Skeletal muscle satellite cell (primary cell): ENCODE measurements at regions not wholly inside any gene's neighbourhood (a gene's known extent, or its start where the extent isn't known, plus 50 kb on each side); places are given as distances from the start of the nearest gene placed in this dataset.
"Not testable (repeated sequence)": the region's sequence is repeated elsewhere in the genome, so short reads cannot be mapped to it uniquely, and the experiment has no call there.

Source experiments
- H3K27me3 ChIP-seq: 2 replicates; pipeline ENCODE4 v1.7.0; 2013; ENCODE audit warnings: low read length; ENCODE audit not compliant: control insufficient read depth, insufficient read depth
- H3K36me3 ChIP-seq: 2 replicates; pipeline ENCODE4 v1.7.0; 2013; ENCODE audit warnings: mild to moderate bottlenecking, control low read depth, low read length; ENCODE audit not compliant: insufficient read depth
- H3K4me1 ChIP-seq: 2 replicates; pipeline ENCODE4 v1.7.0; 2013; ENCODE audit warnings: low read length; ENCODE audit not compliant: control insufficient read depth, insufficient read depth
- H3K4me2 ChIP-seq: 2 replicates; pipeline ENCODE4 v1.7.0; 2013; ENCODE audit warnings: mild to moderate bottlenecking, low read length
- H3K4me3 ChIP-seq: 2 replicates; pipeline ENCODE4 v1.7.0; 2013; ENCODE audit warnings: low read length
- H3K9ac ChIP-seq: 2 replicates; pipeline ENCODE4 v1.7.0; 2013; ENCODE audit warnings: mild to moderate bottlenecking, low read depth, low read length, moderate library complexity
- H3K9me3 ChIP-seq: replicated peaks from 2 replicates; pipeline ENCODE4 v1.7.0; 2013; ENCODE audit warnings: mild to moderate bottlenecking, control low read depth, low read length

DNA sequence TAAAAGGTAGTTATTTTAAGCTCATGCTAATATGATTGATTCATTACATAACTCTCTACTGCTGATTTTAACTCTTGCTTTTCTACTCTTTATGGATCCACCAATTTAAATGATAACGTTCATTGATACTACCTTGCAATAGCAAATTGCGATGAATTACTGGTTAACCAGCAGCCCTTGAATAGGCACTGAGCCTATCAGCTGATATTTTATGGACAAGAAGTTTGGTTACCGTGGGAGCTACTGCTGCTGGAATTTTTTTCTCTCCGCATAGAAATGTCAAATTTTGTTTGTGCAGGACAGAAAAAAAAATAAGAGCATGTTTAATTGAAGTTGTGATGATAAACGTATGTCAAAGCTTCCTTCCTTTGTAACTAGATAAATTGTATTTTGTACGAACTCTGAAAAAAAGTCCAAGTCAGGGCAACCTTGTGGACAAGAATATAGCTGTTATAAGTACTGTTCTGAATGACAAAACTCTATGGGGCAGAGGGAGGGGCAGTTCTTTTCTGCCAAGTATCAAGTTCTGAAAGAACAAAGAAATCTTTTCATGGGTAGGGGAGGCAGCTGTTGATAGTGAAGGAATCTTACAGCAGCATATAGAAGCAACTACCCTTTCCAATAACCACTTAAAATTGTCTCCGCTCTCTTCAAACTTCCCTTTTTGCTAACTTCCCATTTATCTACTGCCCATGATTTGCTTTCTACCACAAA, 434.9 kb upstream of the PABPC4L start:
- Histone ChIP-seq H3K4me3 (no peak overlapping the region), H3K4me1 (no peaks in the 10 kb centered on the region), H3K9me3 (no peaks in the 10 kb centered on the region), H3K36me3 (no peaks in the 10 kb centered on the region), H3K27me3 (no peaks in the 10 kb centered on the region), H3K9ac (no peak overlapping the region), H3K4me2 (no peak overlapping the region)

- no peak overlapping the region for H3K9ac ChIP-seq
- no peaks in the 10 kb centered on the region for H3K4me1 ChIP-seq
- no peaks in the 10 kb centered on the region for H3K9me3 ChIP-seq
- H3K36me3 ChIP-seq: no peaks in the 10 kb centered on the region
- H3K4me2 ChIP-seq: no peak overlapping the region
- no peaks in the 10 kb centered on the region for H3K27me3 ChIP-seq
- no peak overlapping the region for H3K4me3 ChIP-seq
Measured at GRCh38 chr4:134634301-134634700, 432.7 kb upstream of the PABPC4L start.

DNA sequence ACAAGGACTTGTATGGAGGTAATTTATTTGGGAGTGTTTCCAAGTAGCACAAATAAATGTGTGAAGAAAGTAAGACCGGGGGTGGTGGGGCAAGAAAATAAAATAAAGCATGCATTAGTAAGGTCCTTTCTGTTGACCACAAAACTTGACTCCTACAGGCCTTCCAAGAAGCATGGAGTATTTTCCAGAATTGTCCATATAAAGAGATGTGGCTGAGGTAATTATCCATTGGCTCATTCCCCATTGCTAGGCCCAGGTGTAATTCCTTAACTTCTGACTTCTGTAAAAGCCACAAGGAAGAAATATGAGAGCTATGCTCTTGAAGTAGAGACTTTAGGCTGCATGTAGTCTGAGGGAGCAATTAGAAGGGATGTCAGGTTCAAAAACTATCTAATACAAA, 430.5 kb upstream of the PABPC4L start:
- H3K4me2 ChIP-seq: no peak overlapping the region
- no peaks in the 10 kb centered on the region for H3K27me3 ChIP-seq
- H3K4me1 ChIP-seq: no peaks in the 10 kb centered on the region
- H3K4me3 ChIP-seq: no peak overlapping the region
- no peak overlapping the region for H3K9ac ChIP-seq
- no peaks in the 10 kb centered on the region for H3K9me3 ChIP-seq
- no peaks in the 10 kb centered on the region for H3K36me3 ChIP-seq

DNA sequence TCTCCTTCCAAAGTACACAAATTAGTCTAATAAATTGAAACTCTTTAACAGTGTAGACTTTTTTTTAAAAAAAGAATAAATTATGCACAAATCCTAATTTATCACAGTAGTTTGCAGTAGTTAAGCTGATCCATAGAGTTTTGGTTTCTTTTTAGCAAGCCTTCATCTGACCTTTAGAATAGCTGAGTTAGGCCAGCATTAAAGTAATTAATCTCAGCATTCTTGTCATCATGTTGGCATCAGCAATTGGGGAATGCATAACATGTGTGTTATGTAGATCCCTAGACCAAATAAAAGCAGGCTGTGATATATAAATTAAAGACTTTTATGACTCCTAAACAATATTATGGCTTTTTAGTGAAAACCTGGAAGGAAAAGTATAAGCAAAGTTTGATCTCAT, 426.5 kb upstream of the PABPC4L start:
- Histone ChIP-seq H3K4me2 (no peak overlapping the region), H3K4me3 (no peak overlapping the region), H3K27me3 (no peaks in the 10 kb centered on the region), H3K9me3 (no peaks in the 10 kb centered on the region), H3K9ac (no peak overlapping the region), H3K36me3 (no peaks in the 10 kb centered on the region), H3K4me1 (no peaks in the 10 kb centered on the region)

DNA sequence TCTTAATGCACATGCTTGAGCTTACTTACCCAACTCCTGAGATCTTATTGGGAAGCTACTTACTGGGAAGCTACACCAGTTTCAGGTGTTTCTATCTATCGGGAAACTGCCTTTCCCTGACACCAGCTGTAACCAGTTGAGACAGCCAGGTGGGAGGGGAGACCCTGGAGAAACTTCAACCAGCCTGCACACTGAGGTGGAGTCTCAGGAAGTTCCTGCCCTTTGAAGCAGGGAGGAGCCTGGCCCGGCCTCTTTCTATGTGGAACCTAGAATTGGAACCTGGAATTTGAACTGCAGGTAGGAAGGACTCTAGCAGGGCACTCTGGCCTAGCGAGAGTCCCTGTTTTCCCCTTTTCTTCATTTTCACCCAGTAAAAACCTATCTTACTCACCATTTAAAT, 425.8 kb upstream of the PABPC4L start:
- no peaks in the 10 kb centered on the region for H3K9me3 ChIP-seq
- no peaks in the 10 kb centered on the region for H3K36me3 ChIP-seq
- H3K27me3 ChIP-seq: no peaks in the 10 kb centered on the region
- no peak overlapping the region for H3K4me3 ChIP-seq
- no peak overlapping the region for H3K9ac ChIP-seq
- no peaks in the 10 kb centered on the region for H3K4me1 ChIP-seq
- no peak overlapping the region for H3K4me2 ChIP-seq

DNA sequence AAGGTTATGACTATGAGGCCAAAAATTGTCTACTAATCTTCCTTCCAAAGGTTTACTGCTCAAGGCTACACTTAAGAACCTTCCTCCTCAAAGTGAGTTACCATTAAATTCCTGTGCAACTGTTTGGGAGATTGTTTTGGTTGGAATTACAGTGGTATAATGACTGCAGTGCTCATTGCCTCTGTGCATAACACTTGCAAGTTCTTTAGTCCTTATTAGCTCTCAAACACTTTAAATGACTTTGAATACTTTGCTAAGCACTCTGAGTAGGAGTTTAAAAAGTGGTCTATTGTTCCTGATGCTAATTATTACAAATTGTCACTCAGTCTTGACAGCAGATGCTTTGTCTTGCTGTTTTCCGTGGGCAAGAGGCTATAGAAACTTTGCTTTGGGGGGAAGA, 422.8 kb upstream of the PABPC4L start:
- H3K36me3 ChIP-seq: no peaks in the 10 kb centered on the region
- H3K4me2 ChIP-seq: no peak overlapping the region
- H3K27me3 ChIP-seq: no peaks in the 10 kb centered on the region
- H3K9me3 ChIP-seq: no peaks in the 10 kb centered on the region
- H3K9ac ChIP-seq: no peak overlapping the region
- H3K4me1 ChIP-seq: no peaks in the 10 kb centered on the region
- no peak overlapping the region for H3K4me3 ChIP-seq

DNA sequence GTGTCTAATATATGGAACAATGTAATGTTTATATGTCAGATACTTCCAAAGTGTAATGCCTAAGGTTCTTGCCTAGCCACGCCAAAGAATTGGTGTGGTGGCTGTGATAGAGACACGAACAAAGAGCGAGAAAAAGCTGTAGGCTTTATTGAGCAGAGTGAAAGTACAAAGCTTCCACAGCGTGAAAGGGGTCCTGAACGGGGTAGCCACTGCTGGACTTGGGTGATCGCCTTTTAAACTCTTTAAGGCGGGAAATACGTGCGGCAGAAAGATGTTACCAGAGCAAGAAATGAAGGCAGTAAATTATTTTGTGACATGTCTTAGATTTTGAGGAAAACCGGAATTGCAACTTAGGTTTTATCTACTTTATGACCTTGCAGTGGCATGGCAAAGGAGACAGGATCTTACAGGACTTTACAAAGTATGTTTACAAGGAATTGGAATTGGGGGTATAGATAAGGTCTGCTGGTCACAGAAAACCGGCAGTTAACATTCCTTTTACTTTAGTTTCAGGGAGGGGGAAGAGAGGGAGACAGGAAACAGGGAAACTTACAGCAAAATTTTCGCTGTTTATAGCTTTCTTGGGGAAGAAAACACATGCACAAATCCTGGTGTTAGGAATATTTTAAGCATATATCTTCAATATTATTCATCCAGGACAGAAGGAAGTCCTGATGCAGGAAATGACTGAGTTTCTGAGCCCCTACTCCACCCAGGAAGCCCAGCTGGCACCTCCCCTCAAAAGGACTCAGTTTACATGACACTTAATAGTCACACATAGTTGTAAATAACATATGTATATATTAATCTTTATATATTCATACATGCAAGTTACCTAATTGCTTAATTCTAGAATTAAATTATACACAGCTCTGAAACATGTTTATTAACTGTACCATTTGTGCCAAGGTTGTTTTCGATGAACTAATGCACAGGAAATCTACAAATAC, 421.3 kb upstream of the PABPC4L start:
- not testable (repeated sequence) for H3K4me1 ChIP-seq, H3K27me3 ChIP-seq, H3K4me2 ChIP-seq, H3K9ac ChIP-seq, H3K36me3 ChIP-seq, H3K9me3 ChIP-seq, H3K4me3 ChIP-seq

DNA sequence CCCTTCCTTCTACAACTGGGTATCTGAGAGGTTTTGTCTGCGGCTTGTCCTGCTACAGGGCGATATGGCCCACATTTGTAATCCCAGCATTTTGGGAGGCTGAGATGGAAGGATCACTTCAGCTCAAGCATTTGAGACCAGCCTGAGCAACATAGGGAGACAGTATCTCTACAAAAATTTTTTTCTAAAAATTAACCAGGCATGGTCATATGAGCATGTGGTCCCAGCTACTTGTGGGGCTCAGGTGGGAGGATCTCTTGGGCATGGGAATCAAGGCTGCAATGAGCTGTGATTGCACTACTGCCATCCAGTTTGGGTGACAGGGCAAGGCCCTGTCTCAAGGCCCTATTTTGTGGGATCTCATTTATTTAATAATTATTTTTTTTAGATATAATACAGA, 420.6 kb upstream of the PABPC4L start:
- H3K4me1 ChIP-seq: no peaks in the 10 kb centered on the region
- H3K4me3 ChIP-seq: no peak overlapping the region
- no peaks in the 10 kb centered on the region for H3K27me3 ChIP-seq
- H3K36me3 ChIP-seq: no peaks in the 10 kb centered on the region
- no peaks in the 10 kb centered on the region for H3K9me3 ChIP-seq
- H3K9ac ChIP-seq: no peak overlapping the region
- no peak overlapping the region for H3K4me2 ChIP-seq

DNA sequence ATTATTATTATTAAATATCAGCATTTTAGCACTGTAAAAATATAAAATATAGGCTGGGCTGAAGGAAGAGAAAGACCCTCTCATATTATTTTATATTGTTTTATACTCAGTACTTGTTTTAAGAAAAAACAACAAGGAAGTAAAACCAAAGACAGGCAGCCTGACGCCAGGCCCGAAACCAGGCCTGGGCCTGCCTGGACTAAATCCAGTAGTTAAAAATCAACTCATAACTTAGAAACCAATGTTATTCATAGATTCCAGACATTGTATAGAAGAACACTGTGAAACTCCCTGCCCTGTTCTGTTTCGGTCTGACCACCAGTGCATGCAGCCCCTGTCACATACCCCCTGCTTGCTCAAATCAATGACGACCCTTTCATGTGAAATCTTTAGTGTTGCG, 420.1 kb upstream of the PABPC4L start:
- not testable (repeated sequence) for H3K9ac ChIP-seq, H3K4me1 ChIP-seq, H3K9me3 ChIP-seq, H3K36me3 ChIP-seq, H3K4me2 ChIP-seq, H3K4me3 ChIP-seq, H3K27me3 ChIP-seq

DNA sequence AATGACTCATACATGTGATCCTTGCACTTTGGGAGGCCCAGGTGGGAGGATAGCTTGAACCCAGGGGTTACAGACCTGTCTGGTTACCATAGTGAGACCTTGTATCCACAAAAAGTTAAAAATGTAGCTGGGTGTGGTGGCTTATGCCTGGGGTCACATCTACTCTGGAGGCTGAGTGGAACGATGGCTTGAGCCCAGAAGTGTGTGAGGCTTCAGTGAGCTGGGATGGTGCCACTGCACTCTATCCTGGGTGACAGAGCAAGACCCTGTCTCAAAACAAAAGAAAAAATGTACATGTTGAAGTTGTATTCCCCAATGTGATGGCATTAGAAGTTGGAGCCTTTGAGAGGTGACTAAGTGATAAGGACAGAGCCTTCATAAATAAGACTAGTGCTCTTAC, 409.4 kb upstream of the PABPC4L start:
- Histone ChIP-seq H3K4me2 (no peak overlapping the region), H3K4me3 (no peak overlapping the region), H3K9me3 (no peaks in the 10 kb centered on the region)

GRCh38 chr4:134610172-134610571, 408.6 kb upstream of the PABPC4L start:
- no peak overlapping the region for H3K9ac ChIP-seq
- H3K27me3 ChIP-seq: no peaks in the 10 kb centered on the region
- no peaks in the 10 kb centered on the region for H3K9me3 ChIP-seq
- no peaks in the 10 kb centered on the region for H3K36me3 ChIP-seq
- H3K4me2 ChIP-seq: no peak overlapping the region
- H3K4me3 ChIP-seq: no peak overlapping the region
- no peaks in the 10 kb centered on the region for H3K4me1 ChIP-seq

More for the DNA sequence above, 409.4 kb upstream of the PABPC4L start:
- Histone ChIP-seq H3K9ac (no peak overlapping the region), H3K4me1 (no peaks in the 10 kb centered on the region), H3K27me3 (no peaks in the 10 kb centered on the region), H3K36me3 (no peaks in the 10 kb centered on the region)

DNA sequence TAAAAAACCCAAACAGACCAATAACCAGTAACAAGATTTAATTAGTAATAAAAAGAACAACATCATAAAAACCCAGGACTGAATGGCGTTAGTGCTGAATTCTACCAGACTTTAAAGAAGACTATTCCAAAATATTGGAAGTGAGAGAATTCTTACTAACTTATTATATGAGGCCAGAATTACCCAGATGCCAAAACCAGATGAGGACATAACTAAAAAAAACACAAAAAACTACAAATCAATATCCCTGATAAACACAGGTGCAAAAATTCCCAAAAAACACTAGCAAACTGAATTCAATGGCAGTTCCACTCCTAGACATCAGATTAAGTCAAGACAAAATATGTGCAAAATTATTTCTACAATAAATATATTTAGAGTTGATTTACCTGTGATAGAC, 400.1 kb upstream of the PABPC4L start:
- Histone ChIP-seq H3K4me3 (no peak overlapping the region), H3K4me1 (no peaks in the 10 kb centered on the region), H3K4me2 (no peak overlapping the region), H3K9ac (no peak overlapping the region), H3K9me3 (no peaks in the 10 kb centered on the region), H3K36me3 (no peaks in the 10 kb centered on the region), H3K27me3 (no peaks in the 10 kb centered on the region)
